Panc1 (cell line): ENCODE measurements at regions not wholly inside any gene's neighbourhood (a gene's known extent, or its start where the extent isn't known, plus 50 kb on each side); places are given as distances from the start of the nearest gene placed in this dataset.

Source experiments
- ATAC-seq: fragments of 200-7000 bp; cut with Tn5 transposase; 2 replicates; pipeline ENCODE4 v1.9.1; 2020; ENCODE audit warnings: mild to moderate bottlenecking, moderate library complexity
- BruUV-seq: library from RNA; stranded (reverse); fragments of 400-500 nt; replicated peaks from 2 replicates; lab custom pipeline; 2021; lab: Mats Ljungman, UMichigan
- CTCF ChIA-PET: fragments of 300-600 bp; sonication (Branson Sonifier 250); formaldehyde crosslinking; loops from one replicate; lab custom pipeline; 2022; ENCODE audit warnings: antibody characterized with exemption; lab: Charles Lee
- POLR2A ChIA-PET: fragments of 300-600 bp; sonication (Branson Sonifier 250); formaldehyde crosslinking; loops from one replicate; lab custom pipeline; 2022; ENCODE audit warnings: antibody characterized with exemption; lab: Charles Lee
- DNase-seq: peaks from one replicate; pipeline ENCODE4 v3.0.0-alpha.2; 2010; ENCODE audit warnings: low read depth, low spot score
- H3K27ac ChIP-seq: 2 replicates; pipeline ENCODE4 v1.5.1; 2011; ENCODE audit warnings: mild to moderate bottlenecking, low read length, inconsistent platforms
- H3K27me3 ChIP-seq: fragments of 200-500 bp; sonication (Bioruptor generic); 2 replicates; pipeline ENCODE4 v1.6.0; 2014; ENCODE audit warnings: low read length, inconsistent platforms; ENCODE audit not compliant: control insufficient read depth, insufficient read depth
- H3K36me3 ChIP-seq: fragments of 200-500 bp; sonication (Bioruptor generic); 2 replicates; pipeline ENCODE4 v1.5.1; 2014; ENCODE audit warnings: inconsistent platforms, mild to moderate bottlenecking, low read length, moderate library complexity; ENCODE audit not compliant: control insufficient read depth, insufficient read depth
- H3K4me1 ChIP-seq: 2 replicates; pipeline ENCODE4 v1.5.1; 2011; ENCODE audit warnings: inconsistent platforms, mild to moderate bottlenecking, low read length, moderate library complexity; ENCODE audit not compliant: control insufficient read depth, insufficient read depth
- H3K4me3 ChIP-seq, 2 experiments: 2 replicates each; pipeline ENCODE4 v1.5.1; 2011 to 2012; ENCODE audit warnings: low read depth in 2 of 2, low read length in 2 of 2, mild to moderate bottlenecking in 2 of 2, inconsistent platforms in 1 of 2, moderate library complexity in 1 of 2
- H3K9me3 ChIP-seq: fragments of 200-500 bp; sonication (Bioruptor generic); 2 replicates; pipeline ENCODE4 v1.5.1; 2014; ENCODE audit warnings: low read depth, mild to moderate bottlenecking, inconsistent platforms, low read length, moderate library complexity; ENCODE audit not compliant: control insufficient read depth, insufficient read depth
- CTCF ChIP-seq: fragments of 450-650 bp; IDR thresholded peaks from 2 replicates; pipeline ENCODE4 v1.5.1; 2017; ENCODE audit warnings: mild to moderate bottlenecking
- POLR2AphosphoS5 ChIP-seq: IDR thresholded peaks from 2 replicates; pipeline ENCODE4 v1.6.1; 2012; ENCODE audit warnings: mild to moderate bottlenecking, low read depth, low read length, moderate library complexity
- REST ChIP-seq, 2 experiments: IDR thresholded peaks; 2 replicates each; pipeline ENCODE4 v1.6.1; 2011 to 2012; ENCODE audit warnings: low read depth in 2 of 2, control low read depth in 1 of 2, low read length in 1 of 2, mild to moderate bottlenecking in 1 of 2, moderate library complexity in 1 of 2; ENCODE audit not compliant: insufficient read depth in 1 of 2
- SIN3A ChIP-seq: IDR thresholded peaks from 2 replicates; pipeline ENCODE4 v1.6.1; 2012; ENCODE audit warnings: low read depth, mild to moderate bottlenecking, low read length, moderate library complexity, borderline replicate concordance; ENCODE audit not compliant: insufficient read depth
- TCF7L2 ChIP-seq: IDR thresholded peaks from 2 replicates; pipeline ENCODE4 v1.6.1; 2011; ENCODE audit warnings: mild to moderate bottlenecking, low read depth, low read length, inconsistent platforms
- in situ Hi-C: cut with HindIII; loops from 2 replicates; pipeline ENCODE4 v1.10.0; 2016; ENCODE audit warnings: low sequenced_read_pairs, low pct_unique_long_range_greater_than_20kb
- intact Hi-C: fragments of 100-400 bp; cut with micrococcal nuclease; formaldehyde crosslinking; loops from one replicate; pipeline ENCODE4 v1.10.0; 2022; ENCODE audit not compliant: unreplicated experiment

GRCh38 chr16:6375465-6376075, 957.1 kb upstream of the RBFOX1 start:
- no peaks in the 10 kb centered on the region for H3K4me1 ChIP-seq
- ChIA-PET POLR2A (no interaction called here), CTCF (no interaction called here)
- H3K27ac ChIP-seq, result no peak overlapping the region
- H3K27me3 ChIP-seq, result no peaks in the 10 kb centered on the region
- in situ Hi-C loops (no loop called here), intact Hi-C loops (no loop called here)
- H3K36me3 ChIP-seq, result no peaks in the 10 kb centered on the region
- ATAC-seq, result no peak
- no TSS peak for BruUV-seq
- no peak for TF ChIP-seq TCF7L2
- no peak for TF ChIP-seq POLR2AphosphoS5
- no peak for TF ChIP-seq CTCF
- no peak for TF ChIP-seq SIN3A
- no peak for TF ChIP-seq REST (IDR thresholded peaks at IDR 0.05; ENCODE audit: insufficient read depth in 1 of 2, low read depth in 2 of 2, low read length in 1 of 2)
- no peaks in the 10 kb centered on the region for H3K9me3 ChIP-seq
- H3K4me3 ChIP-seq, result no peak overlapping the region
- no peak for DNase-seq

GRCh38 chr16:6374821-6375220, 957.8 kb upstream of the RBFOX1 start:
- CTCF ChIA-PET, result no interaction called here

More at GRCh38 chr16:6374821-6375220, 957.8 kb upstream of the RBFOX1 start:
- H3K27ac ChIP-seq, result no peak overlapping the region
- DNase-seq, result no peak
- no peaks in the 10 kb centered on the region for H3K27me3 ChIP-seq
- in situ Hi-C loops (no loop called here), intact Hi-C loops (no loop called here)
- H3K9me3 ChIP-seq, result no peaks in the 10 kb centered on the region
- no TSS peak for BruUV-seq
- no peaks in the 10 kb centered on the region for H3K4me1 ChIP-seq
- no peak overlapping the region for H3K4me3 ChIP-seq
- POLR2A ChIA-PET, result no interaction called here
- ATAC-seq, result no peak
- H3K36me3 ChIP-seq, result no peaks in the 10 kb centered on the region
- TF ChIP-seq CTCF (no peak), TCF7L2 (no peak), SIN3A (no peak), REST (IDR thresholded peaks at IDR 0.05; ENCODE audit: insufficient read depth in 1 of 2, low read depth in 2 of 2, low read length in 1 of 2) (no peak), POLR2AphosphoS5 (no peak)
